GM19468 (cell line): ENCODE measurements at regions not wholly inside any gene's neighbourhood (a gene's known extent, or its start where the extent isn't known, plus 50 kb on each side); places are given as distances from the start of the nearest gene placed in this dataset.

Experiments used
- ATAC-seq: cut with Tn5 transposase; IDR thresholded peaks from one replicate; pipeline ENCODE4 v1.9.1; 2021; ENCODE audit warnings: mild to moderate bottlenecking, moderate library complexity, moderate number of reproducible peaks; ENCODE audit not compliant: unreplicated experiment; ENCODE audit errors: extremely low read depth

DNA sequence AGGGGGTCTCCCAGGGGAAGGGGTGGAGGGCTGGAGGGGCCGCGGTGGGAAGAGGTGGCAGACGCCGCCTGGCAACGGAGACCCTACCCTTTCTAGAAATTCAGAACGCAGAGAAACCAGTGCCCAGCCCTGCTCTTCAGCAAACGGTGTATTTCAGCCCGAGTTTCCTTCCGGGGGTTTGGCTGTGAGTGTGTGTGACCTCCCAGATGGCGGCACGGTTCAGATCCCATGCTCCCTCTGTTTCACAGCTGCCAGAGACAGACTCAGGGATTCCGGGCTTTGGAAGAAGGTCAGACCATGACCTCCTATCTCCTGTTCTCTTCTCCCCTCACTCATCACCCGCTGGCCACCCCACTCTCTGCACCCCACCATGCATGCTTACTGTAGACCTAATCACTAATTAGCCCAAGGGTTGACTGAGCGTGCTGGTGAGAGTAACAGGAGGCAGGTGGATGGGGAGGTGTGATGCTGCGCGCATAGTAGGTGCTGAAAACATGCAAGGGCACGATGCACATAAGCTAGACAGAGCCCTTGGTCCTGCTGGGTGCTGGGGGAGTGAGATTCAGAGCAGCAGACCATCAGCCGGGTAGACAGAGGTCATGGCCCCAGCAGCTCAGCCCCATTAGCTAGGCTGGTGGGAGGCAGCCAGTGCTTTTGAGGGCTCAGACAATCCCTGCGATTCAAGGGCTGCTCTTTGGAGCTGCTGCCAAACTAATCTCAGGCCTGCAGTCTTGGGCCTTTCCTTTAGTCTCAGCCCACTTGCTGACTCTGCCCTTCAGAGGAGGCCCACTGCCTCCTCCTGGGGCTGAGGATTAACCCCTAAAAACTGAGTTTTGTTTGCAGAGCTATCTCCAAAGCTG is 256.5 kb upstream of the CADM1 start:
- ATAC-seq = no peak

DNA sequence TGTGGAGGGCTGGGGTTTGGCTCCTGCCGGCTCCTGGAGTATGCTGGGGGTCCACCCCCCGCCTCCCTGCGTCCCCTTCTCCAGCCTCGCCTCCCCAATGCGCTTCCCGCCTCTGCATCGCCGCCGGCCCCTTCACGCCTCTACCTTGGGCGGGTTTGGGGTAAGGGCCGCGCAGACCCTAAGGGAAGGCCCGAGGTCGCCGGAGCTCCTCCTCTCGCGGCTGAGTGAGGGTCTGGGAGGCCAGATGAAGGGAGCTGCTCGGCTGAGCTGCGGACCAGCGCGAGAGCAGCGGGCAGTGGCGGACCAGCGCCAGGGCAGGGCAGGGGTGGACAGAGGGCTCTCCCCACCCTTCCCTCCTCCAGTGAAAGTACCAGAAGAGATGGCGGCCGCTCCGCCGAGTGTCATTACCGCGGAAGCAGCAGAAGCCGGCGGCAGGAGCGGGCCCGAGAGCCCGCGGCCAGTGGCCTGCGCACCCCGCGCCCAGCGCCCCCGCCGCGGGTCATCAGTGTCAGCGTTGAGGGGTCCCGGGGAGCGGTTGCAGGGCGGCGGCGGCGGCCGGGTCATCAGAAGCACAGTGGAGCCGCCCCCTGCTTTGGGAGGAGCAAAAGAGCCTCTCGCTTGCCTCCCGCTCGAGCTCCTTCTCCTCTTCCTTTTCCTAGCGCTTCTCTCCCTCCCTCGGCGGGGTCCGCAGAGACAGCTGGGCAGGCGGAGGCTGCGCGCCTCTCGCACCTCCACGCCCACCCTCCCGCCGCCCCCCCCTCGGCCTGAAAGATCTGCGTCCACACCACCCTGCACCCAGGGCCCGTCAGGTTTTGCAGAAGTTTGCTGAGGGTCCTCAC is 255.6 kb upstream of the CADM1 start:
- no peak for ATAC-seq

DNA sequence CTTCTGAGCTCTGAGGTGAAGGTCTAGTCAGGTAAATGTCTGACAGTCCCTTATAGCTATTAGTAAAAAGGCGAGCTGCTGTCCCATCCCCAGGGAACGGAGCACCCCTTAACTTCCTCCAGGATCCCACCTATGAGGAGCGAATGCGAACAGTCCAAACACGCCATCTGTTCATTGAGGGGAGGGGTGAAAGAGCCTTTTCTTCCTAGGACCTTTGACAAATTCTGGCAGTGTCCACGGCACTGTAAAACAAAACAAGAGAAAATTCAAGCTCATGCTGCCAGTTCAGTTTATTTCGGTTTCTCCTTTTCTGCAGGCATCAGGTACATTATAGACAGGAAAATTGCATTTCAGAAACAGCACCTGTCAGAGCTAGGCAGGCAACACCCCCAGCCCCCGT is 253.8 kb upstream of the CADM1 start:
- ATAC-seq = no peak

DNA sequence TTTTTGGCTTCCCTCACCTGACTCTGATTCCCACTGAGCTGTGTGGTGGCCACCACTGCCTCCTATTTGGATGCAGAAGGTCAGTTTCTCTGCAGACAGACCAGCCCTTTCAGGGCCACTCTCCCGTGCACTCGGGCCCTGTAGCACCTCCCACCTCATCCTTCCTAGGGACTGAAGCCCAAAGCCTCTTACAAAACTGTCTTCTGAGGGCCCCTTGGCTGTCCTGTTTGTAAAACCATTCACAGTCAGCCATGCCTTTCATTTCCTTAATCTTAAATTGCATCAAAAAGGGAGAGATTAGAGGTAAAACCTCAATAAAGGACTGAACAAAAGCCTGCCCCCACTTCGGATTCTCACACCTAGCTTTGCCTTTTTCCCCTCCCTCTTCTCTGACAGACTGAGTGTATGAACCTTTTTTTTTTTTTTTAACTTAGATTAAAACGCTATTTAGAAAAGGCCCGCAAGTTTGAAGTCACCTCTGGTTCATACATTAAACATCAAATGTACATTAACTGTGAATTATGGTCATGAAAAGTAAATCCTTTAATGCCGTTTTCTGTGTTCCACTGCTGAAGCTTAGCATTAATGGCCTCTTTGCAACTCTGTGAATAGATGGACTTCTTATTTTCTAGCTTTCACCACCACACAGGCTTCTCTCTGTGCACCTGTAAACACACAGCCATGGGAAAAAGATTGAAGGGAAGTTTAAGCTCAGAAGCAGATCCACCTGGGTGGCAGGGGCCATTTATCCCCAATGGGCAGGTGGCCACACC is 247.2 kb upstream of the CADM1 start:
- no peak for ATAC-seq

DNA sequence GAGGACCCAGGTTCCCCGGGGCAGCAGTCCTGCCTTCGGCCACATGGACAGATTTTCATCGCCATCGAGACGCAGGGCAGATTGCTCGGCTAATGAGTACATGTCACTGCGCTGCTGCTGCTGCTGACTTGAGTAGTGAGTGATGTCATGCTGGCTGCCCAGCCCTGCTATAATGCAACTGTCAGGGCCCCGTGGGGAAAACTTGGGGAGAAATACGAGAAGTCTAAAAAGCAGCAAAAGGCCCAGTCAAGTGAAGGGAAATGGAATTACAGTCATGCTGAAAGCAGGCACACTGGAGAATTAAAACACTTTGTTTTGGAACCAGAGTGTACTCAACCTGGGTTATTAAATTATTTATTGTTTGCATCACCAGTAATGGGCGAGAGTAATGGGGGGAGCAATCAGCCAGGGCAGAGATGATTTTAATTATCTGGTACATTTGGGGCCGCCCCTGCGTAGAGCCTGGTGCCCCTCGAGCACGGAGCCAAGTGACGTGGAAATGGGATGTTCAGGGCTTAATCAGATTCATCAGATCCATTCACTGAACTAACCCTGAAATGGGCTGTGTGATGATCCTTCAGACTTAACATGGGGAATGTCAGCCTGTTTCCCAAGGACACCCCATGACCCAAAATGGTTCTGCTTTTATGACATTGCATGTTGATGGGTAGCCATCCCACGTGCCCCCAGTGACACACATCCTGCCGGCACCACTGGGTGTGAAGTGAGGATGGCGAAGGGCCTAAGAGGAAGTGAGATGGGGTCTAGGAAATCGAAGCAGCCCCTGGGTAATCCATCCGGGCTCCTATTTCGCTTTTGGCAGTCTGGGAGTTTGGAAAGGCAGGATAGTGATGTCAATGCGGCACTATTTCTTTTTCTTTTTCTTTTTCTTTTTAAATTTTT is 241.6 kb upstream of the CADM1 start:
- no peak for ATAC-seq

DNA sequence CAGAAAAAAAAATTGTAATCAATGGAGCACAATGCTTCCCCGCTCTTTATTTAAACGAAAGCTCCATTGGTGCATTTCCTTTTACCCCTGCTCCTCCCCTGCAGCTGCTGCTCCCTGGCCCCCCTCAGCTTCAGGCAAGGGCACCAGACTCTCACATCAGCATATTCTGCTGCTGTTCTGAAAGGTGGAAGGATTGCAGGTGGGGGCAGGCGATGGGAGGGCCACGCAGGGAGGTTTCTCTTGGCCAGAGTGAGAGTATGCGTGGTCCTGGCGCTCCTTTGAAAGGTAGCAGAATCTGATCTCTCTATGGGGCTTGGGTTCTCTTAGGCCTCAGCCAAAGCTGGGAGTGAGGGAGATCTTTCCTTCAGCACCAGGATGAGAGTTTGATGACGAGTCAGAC is 240.9 kb upstream of the CADM1 start:
- no peak for ATAC-seq

DNA sequence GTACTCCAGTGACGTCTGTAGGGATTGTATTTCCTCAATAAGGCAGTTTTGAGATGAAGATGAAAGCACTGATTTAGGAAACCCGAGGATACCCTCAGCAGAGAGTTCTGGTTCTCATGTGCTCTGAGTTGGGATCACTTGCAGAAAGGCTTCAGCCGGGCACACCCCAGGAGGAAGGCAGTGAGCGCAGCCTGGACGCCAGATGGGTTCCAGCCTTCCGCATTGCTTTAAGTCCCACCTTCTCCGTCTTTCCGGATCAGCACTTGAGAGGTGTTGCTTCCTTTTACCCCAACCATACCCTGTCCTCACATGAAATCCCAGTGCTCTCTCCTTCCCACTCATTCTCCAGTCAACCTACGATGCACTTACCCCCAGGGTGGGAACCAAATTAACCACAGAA is 239.5 kb upstream of the CADM1 start:
- ATAC-seq = no peak

DNA sequence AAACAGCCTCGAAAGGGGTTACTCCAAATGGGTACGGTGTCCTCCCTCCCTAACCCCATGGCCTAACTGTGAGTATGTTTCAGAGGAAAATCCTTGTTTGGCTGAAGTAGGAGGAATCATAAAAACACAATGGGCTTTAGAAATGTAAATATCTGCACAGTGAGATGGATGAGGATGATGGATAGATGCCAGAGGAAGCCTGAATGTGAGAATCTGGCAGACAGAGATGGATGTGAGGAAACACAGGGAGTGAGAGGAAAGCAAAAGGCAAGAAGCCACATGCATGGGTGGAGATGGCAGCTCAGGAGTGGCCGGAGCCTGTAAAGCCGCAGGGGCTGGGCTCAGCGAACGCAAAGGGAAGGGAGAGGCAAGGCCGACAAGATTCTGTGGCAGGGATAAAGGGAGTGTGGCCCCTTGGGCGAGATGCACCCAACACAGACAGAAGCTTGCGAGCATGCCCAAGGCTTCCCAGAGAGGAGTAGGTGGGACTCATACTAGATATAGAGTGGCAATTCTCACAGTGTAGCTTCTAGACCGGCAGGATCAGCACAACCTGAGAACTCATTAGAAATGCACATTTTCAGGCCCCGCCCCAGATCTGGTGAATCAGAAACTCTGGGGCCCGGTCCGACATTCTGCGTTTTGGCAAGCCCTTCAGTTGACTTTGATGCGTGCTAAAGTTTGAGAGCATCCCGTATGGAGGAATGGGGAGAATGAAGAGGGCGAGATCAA is 237.3 kb upstream of the CADM1 start:
- ATAC-seq = no peak

DNA sequence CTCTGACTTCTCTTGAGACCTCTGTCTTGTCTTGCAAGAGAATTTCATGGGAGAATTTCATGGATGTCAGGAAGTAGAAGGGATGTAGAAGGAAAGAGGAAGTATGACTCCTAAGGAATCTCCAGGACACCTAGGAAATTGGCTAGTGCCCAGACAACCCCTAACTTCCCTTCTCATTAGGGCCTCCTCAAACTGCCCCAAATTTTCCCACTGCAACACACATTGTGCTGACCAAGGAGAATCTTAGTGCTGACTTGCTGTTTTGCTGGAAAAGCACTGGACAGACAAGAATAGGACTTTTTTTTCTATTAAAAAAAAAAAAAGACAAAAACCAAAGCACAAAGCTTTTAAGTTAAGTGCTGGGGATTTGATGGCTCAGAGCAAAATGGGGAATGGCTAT is 236.1 kb upstream of the CADM1 start:
- ATAC-seq = no peak

DNA sequence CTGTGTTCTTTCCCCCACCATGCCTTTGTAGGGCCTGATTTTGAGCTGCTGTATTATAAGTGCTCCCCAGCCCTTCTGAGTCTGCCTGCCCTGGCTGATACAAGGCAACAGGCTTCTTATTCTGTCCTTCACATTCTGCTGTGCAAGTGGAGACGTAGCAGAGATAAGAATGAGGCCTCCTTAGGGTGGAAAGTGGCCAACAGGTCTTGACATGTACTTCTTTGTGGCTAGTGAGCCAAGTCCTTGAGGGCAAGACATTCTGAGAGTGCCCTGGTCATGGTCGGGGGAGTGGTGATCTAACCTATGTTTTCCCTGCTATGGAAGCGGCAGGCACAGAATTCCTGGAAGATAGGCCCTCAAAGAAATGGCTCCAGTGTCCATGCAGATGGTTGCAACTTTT is 235.7 kb upstream of the CADM1 start:
- no peak for ATAC-seq

DNA sequence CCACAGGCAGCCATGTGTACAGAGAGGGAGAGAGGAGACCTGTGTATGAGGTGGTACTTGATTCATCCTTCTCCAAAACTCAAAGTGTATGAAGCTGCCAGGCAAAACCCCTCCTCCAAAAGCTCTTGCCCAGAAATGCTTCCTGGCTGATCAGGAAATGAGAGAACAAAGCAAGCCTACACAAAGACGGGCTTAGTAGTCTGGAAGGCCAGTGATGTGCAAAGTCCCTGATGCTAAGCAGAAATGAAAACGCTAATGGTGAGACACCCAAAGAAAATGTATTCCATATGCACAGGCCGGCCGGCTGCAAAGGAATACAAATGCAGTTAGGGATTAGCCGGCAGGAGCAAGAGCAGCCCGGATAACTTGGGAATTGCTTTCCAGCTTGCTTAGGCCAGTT is 234.9 kb upstream of the CADM1 start:
- no peak for ATAC-seq

DNA sequence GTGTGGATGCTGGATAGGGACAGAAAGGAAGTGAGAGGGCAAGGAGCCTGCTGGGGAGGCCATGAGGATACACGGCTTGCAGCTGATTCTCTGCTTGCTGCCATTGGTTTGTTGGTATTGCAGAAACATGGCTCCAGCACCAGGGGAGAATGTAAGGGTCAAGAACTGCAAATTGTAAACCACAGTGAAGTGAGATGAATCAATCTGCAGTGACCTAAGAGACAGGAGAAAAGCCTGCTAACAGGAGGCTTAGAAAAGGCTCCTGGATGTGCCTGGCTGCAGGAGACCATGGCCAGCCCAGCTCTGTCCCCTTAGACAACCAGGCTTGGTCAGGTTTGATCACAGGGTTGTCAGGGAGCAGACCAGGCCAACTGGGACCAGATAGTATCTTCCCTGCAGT is 233.7 kb upstream of the CADM1 start:
- ATAC-seq = no peak

DNA sequence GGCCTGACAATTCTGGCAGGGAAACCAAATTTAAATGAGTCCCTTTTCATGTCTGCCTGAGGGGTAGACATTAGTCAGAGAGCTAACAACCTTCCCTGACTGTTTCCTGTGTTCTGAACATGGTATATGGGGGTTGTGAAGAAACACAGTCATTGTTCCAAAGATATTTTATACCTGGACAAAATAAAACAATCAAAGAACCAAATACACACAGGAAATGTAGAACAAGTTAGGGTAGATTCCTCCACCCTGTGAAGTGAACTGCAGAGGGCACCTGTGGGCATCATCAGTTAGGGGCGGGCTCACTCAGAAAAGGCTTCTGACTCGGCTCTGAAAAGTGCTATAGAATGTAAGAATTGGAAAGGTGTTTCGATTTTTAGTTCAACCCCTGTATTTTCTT is 231.9 kb upstream of the CADM1 start:
- no peak for ATAC-seq

DNA sequence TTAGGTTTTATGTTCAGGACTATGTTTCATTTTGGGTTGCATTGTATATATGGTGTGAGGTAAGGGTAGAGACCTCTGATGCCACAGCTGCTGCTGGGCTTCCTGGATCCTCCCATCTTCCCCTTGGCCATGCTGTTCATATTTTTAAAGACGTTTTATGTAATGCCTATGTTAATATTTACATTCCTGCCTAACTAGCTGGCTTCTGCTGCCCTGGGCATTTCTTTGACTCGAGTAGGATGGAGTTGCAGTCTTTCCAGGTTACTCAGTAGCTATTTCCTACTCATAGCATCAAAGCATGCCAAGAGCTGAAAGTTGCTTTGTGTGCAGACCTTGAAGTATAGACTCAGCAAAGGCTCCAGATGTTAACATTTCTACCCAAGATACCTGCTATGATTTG is 220.5 kb upstream of the CADM1 start:
- ATAC-seq = no peak

DNA sequence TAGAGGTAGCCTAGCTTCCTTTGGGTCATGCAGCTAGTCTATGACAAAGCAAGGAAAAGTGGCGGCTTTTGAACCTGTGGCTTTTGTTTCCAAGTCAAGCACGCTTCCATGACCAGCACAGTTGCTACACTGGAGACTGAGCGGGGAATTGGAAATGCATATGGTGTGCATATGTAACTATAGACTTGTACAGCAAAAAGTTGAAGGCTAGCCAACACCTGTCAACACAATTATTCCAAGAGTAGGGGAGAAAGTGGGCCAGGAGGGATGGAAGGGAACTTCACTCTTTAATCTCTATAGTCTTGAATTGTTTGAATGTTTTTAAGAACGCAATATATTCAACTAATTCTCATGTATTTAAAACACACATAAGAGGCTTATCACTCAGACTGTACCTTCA is 218.5 kb upstream of the CADM1 start:
- ATAC-seq = no peak

DNA sequence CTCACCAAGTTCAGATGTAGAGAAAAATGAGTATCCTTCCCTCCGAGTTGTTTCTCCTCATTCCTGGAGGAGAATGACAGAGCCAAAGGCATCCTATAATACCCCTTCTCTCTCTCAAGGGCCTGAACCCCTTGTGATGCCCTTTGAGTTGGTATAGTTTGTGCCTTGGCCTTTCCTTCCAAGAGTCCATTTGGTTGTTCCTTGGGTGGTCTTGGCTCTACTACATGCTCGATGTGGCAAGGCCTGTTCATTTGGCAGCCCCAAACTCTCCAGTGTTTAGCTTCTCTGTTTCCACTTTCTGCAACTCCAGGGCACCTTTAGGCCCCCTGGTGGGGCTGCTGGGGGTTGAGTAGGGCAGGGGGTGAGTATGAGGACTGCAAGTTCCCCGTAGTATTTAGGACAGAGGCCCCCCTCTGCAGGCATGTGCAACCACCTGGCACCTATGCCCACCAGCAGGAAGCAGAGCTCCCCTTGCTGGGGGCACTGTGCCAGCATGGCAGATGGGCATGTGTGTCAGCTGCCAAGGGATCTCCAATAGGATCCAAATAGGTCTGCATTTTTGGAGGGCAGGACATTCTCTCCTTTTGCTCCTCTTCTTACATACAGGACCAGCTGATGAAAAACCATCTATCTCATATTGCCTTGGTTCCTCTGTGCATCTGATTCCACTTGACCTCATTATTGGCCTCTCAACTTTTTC is 217.2 kb upstream of the CADM1 start:
- no peak for ATAC-seq

DNA sequence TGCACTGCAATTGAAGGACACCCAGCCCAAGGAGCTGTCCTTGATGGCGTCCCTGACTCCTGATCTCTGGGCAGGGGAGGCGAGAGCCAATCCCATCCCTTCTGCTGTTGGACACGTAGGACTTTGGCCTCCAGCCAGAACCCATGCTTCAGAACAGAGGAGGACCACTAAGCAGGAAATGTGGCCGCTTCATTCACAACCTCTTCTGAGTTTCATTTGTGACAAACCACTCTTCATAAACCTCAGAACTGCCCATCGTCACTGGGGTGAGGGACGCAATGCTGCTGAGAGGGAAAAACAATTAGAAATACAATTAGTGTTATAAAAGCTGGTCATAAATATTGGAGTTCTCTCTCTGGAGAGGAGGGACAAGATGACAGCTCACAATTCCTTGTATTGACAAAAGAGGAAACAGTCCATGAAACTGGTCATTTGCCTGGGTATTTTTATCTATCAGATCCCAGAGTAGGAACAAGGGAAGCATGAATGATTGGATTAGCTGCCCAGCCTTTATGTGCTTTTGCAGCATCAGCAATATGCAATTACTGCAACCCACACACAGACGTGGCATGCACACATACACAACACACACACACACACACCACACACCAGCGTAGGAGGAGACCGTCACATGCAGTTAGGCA is 216.5 kb upstream of the CADM1 start:
- no peak for ATAC-seq

DNA sequence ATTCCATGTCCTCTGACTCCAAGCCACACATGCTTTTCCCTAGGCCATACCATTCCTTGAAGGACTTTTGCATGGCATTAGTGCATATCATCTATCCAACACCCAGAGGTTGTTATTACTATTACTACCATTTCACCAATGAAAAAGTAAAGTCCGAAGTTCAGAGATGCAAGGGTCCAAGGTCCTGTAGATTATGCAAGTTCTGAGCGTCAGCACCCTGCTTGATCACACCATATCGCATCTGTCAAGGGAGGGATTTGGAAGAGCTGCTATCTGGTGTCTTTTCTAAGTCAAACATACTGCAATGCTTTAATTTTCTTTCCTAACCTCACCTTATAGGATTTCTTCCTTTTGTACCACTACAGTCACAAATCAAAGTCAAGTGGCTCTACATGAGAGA is 214.7 kb upstream of the CADM1 start:
- no peak for ATAC-seq
